ENCODE measurements at regions not wholly inside any gene's neighbourhood (a gene's known extent, or its start where the extent isn't known, plus 50 kb on each side); places are given as distances from the start of the nearest gene placed in this dataset.

DNA sequence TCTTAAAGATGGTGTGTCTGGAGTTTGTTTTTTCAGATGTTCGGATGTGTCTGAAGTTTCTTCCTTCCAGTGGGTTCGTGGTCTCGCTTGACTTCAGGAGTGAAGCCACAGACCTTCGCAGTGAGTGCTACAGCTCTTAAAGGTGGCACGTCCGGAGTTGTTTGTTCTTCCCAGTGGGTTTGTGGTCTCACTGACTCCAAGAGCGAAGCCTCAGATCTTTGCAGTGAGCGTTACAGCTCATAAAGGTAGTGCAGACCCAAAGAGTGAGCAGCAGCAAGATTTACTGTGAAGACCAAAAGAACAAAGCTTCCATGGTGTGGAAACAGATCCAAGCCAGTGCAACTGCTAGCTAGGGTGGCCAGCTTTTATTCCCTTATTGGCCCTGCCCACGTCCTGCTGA lies 1430.4 kb upstream of the B3GALT2 start:
- no peak for DNase-seq

DNA sequence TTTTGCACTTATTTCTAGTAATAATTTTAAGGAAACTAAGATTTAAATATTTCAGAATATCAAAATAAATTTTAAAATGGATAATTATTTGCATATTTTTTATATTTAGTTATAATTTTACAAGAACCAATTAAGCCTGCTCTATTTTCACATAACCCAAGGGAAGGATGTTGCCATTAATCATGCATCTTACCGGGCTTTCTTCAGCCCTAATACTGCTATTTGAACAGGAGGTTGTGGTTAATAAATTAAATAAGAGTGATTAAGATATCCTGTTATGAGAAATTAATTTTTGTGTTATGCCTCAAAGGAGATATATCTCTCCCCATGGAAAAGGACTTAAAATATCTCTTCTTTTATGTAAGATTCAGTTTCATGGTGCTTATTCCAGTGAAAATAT lies 1415.8 kb upstream of the B3GALT2 start:
- no peak for DNase-seq

DNA sequence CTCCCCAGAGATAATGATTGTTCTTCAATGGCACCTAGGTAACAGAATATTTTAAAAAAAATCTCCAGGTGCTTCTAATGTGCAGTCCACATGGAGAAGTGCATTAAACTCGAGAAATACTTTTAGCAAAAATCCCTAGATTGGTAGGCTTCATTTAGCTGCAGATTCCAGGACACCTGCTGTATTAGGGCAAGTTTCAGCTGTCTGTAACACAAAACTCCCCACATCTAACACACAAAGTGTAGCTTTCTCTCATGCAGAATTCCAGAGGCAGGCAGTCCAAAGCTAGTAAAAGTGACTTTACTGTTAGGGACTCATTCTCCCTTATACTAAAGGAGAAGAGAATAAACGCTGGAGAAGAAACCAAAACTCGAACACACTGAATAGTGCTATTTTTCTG lies 1414.3 kb upstream of the B3GALT2 start:
- DNase-seq = no peak

DNA sequence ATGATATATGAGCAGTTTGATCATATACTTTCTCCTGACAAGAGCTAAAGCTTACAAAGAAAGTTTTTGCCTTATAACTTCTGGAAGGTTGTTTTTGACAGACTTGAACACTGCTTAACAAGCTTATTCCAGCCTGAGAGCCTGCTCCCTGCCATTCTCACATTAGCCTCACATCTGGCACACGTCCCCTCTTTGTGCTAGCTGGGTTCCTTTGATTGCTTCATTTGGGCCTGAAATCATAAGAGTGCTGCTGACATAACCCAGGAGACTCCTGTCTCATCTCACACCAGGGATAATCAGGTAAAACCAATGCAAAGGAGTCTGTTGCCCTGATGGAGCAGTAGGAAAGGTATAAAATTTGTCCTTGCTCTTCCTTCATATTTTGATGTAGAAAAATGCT lies 1411.7 kb upstream of the B3GALT2 start:
- no peak for DNase-seq

DNA sequence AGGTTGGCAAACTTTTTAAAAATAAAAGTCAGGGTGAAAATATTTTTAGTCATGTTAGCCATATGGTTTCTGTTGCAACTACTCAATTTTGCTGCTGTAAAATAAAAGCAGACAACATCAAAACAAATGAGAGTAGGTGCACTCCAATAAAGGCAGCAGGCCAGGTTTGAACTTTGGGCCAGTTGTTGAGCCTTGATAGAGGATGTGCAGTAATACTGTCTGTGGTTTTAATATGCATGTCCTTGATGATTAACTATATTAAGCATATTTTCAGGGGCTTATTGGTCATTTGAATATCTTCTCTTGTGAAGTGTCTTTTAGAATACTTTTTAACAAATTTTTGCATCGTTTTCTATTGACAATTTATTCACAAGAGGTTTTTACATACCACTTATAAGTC lies 1399.9 kb upstream of the B3GALT2 start:
- DNase-seq = no peak

DNA sequence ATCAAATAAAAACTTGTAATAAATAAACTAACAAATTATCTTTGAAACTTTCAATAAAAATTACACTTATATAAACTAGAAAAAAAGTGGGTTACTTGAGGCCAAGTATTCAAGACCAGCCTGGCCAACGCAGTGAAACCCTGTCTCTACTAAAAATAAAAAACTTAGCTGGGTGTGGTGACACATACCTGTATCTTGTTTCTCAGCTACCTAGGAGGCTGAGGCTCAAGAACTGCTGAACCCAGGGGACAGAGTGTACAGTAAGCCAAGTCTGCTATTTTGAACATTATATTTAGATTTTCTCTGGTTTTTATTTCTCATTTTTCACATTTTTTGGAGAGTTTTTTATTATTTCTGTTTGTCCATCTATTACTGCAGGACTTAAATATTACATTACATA lies 1397.6 kb upstream of the B3GALT2 start:
- DNase-seq = no peak

DNA sequence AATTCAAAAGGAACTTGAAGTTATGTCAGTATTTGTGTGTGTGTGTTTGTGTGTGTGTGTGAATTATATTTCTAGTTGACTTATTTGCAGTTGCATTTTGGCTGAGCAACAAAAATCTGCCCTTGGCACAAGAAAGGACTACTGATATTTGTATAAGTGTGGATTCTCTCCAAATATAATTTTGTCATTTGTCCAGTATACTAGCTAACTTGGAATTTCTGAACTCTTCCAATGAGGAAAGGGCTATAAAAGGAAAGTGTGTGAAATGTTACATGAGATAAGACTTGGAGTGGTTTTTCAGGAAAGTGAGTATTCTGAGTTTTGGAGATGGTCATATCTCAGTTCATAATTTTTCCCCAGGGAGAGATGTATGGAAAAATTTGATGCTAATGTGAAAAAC lies 1384.1 kb upstream of the B3GALT2 start:
- no peak for DNase-seq

DNA sequence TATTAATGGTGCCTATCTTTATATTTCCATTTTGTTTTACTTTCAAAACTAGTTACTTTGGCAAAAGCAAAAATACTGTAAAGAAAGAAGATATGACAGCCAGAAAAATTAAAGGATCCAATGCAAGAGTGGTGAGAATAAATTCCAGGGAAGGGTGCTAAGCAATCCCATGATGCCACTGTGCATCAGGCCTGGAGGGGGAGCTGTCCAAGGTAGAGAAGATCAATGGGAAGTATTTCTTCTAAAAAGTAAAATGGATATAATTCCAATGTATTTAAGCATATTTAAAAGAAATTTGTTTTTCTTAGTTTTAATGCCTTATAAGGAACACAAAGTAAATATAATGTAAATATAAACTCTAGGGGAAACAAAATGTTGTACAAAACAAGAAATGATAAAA lies 1382.2 kb upstream of the B3GALT2 start:
- no peak for DNase-seq

DNA sequence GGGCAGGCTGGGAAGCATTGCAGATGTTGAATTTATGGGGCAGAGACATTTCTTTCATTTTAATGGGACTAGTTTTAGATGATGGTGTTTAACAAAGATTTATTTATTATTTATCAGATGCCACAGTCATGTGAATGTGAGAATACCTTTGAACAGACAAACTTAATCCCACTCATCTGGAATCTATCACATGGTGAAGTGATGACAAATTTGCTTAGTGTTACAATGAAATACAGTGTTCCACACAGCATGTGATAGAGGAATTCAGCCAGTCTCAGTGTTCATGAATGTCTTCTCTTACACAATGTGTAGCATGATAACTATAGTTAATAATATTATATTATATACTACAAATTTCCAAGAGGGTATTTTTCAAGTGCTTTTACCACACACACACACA lies 1361.7 kb upstream of the B3GALT2 start:
- DNase-seq = no peak

DNA sequence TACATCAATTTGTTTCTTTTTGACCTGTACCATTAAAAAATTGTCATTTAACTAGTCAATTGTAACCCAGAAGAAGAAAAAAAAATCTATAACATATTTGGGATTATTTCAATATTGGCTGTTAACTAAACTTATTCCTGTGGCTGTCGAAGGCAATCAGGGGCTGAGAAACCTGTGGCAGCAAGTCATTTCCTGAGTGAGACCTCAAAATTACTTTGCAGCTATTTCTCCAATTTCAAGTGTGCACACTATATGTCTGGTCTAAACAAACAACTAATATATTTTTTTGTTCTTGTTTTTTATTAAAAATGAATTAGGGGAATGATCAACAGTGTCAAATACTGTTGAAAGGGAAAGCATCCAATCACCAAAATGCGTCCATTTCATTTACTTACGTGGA lies 1357.6 kb upstream of the B3GALT2 start:
- no peak for DNase-seq

DNA sequence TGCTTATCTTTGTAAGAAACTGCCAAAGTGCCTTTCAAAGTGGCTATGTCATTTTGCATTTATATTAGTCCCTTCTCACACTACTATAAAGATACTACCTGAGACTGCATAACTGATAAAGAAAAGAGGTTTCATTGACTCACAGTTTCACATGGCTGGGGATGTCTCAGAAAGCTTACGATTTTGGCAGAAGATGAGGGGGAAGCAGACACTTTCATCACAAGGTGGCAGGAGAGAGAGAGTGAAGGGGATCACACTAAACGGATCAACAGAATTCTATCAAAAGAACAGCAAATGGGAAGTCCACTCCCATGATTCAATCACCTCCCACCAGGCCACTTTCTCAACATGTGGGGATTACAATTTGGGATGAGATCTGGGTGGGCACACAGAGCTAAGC lies 1352.0 kb upstream of the B3GALT2 start:
- DNase-seq = no peak

DNA sequence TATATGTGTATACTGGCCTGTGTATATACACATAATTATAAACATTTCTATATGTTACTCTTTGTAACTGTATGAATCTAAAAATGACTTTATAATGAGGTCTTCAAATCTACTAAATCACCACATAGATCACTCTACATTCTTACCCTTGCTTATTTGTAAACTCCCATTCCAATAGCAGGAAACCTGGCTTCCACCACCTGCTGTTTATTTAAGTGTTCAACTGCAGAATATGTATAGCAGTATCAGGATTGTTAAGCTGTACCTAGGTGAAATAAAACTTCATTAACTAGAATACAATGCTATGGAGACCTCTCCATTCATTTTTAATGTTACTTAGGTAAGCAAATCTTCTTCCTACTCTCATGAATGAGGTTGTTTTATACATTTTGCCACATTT lies 1351.1 kb upstream of the B3GALT2 start:
- no peak for DNase-seq

DNA sequence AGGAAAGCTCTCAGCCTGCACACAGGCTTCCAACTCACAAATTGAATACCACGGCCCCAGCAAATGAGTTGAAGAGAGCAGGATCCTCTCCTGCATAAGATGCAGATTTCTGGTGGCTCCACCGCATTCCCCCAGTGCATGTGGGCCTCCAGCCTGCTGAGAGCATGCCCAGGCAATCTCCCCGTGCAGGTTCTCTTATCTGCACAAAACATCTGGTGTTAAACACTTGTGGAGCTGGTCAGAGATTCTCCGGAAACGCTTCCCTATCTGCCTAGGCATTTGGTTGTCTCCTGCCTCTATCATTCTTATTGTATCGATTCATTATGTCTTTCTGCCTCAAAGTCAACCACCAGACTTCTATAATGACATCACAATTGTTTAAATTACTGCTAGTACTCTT lies 1349.0 kb upstream of the B3GALT2 start:
- no peak for DNase-seq

DNA sequence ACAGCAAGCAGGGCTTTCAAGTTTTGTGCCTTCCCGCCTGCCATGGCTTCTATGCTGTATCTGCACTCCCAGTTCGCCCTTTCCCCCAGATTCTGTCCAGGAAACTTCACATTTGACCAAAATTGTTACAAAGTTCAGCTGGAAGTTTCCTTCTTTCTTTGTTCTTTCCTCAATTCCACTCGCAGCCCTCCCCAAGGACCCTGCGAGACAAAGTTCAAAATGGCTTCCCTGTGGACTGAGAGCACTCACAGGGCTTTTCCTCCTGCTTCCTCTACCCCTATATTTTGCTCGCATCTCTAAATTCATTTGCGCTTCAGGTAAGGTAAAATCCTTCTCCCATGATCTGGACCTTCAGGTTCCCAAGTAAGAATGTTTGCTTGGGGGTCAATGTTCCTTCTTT lies 1348.4 kb upstream of the B3GALT2 start:
- no peak for DNase-seq

DNA sequence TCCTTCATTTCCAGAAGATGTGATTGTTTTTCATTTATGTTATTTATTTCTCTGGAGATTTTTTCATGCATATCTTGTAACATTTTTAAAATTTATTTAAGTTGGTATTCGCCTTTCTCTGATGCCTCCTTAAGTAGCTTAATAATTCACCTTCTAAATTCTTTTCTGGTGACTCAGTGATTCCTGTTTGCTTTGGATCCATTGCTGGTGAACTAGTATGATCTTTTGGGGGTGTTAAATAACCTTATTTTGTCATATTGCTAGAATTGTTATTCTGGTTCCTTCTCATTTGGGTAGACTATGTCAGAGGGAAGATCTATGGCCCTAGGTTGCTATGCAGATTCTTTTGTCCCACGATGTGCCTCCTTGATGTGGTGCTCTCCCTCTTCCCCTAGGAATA lies 1347.2 kb upstream of the B3GALT2 start:
- DNase-seq = no peak

DNA sequence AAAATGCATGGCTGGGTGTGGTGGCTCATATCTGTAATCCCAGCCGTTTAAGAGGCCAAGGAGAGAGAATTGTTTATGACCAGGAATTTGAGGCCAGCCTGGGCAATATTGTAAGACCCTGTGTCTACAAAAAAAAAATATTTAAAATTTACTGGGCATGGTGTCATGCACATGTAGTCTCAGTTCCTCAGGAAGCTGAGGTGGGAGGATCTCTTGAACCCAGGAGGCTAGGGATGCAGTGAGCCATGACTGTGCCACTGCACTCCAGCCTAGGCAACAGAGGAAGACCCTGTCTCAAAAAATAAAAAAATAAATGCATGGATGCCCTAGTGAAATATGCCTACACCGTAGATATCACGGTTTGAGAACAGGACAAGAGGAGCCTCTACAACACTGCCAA lies 1331.2 kb upstream of the B3GALT2 start:
- no peak for DNase-seq

DNA sequence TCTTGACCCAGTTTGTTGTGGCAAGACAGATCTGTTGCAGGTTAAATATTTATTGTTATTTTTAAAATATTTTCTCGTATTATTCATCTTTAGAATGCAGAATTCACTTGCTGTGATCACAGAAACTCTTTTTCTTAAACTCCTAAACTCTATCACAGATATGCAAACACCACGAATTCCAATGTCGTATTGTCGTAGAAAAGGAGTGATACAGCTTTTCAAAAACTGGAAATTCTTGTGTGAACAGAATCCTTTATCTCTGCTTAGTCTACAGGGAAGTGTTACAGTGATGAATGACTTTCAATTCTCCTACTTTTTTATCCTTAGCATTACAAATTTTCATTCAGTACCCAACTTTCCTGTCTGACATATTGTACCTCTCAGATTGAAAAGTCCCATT lies 1329.5 kb upstream of the B3GALT2 start:
- no peak for DNase-seq

DNA sequence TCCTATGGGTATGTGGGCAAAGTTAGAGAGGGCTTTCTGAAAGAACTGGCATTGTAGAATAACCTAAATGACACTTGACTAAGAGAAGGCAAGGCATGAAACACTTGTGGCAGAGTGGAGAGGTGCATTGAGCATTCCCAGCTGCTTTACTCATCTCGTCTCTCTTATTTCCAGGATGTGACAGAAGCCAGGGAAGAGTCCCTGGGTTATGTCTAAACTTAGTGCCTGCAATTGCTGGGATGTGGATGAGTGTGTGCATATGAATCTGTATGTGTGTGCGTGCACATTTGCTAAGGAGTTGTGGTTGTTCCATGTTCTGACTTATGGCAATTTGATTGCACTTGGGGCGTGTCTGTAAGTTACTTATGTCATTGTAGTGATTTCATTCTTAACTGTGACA lies 1326.5 kb upstream of the B3GALT2 start:
- DNase-seq = peak; percentile 21

DNA sequence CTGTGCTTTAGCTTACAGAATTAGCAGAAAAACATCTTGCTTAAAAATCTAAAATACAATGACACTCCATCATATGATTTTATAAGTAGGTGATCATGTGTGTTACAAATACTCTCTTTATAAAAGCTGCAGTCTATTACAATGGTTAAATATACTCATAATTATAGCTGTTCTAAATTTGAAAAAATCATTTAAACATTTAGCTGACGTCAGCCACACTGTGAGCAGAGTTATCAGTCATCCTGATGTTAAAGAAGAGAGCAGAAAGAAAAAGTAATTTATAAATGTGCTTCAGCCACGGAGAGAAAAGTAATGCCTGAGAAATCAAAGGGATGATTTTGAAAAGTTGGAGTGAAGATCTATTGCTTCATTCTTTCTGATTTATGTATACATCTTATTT lies 1325.9 kb upstream of the B3GALT2 start:
- DNase-seq = no peak

DNA sequence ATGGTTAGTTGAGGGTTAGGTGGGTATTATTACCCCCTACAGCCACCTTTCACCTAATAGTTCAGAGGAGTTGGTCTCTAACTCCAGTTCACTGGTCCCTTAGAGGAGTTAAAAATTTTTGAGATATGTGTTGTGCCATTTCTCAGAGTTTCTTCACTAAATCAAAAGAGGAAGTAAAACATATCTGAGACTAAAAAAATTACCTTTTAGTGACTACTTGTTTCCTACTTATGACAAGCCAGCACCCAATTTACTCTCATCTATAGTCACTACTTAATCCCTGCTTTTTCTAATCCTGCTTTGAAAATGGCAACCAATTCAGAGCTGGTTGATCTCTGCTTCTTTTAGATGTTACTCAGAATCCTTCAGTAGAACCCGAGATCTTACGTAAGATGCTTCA lies 1316.8 kb upstream of the B3GALT2 start:
- DNase-seq = no peak

DNA sequence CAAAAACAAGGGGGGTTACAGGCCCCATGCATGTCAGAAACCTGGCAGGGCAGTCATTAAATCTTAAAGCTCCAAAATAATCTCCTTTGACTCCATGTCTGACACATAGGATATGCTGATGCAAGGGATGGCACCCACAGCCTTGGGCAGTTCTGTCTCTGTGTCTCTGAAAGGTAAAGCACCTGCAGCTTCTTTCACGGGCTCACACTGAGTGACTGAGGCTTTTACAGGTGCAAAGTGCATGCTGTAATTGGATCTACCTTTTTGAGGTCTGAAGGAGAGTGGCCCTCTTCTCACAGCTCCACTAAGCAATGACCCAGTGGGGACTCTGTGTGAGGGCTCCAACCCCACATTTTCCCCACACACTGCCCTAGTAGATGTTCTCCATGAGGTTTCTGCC lies 1309.0 kb upstream of the B3GALT2 start:
- DNase-seq = no peak

DNA sequence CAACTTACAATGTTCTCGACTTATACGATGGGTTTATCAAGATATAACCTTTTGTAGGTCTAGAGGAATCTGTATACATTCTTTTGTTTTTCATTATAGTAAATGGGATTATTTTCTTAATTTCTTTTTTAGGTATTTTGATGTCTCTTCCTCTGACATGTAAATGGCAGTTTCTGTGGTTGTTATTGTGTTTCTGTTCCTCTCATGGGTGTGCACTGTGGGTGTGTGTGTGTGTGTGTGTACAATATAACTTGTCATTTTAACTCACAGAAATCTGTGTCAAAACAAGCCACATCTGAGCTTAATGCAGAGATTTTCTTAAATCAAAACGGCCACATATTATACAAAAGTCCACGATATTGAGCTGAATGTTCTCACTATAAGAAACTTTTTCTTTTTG lies 1300.8 kb upstream of the B3GALT2 start:
- no peak for DNase-seq

DNA sequence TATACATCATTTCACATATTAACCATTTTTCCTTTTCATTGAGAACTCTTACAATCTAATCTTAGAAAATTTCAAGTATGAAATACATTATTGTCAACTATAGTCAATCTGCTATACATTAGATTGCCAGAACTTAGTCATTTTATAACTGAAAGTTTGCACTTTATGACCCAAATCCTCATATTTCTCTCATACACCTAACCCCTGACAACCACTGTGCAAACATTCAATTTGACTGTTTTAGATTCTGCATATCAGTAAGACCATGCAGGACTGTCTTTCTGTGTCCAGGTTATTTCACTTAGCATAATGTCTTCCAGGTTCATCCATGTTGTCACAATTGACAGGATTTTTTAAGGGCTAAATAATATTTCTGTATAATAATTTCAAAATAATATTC lies 1299.0 kb upstream of the B3GALT2 start:
- no peak for DNase-seq

DNA sequence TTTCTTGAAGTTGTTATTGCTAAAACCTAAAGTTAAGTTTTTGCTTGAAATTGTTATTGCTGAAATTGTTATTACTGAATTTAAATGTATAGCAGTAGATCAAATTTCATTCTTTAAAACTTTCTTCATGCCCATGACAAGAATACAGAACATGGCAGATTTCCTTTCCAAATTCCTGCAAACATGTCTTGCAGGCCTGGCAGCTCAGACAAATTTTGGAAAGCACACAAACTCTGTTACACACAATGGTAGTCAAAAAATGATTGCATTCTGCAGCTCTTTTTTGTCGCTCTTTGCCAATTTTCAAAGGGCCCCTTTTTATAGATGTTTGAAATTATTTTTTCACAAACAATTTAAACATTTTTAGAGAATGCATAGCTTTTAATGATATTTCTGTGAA lies 1292.3 kb upstream of the B3GALT2 start:
- DNase-seq = no peak

DNA sequence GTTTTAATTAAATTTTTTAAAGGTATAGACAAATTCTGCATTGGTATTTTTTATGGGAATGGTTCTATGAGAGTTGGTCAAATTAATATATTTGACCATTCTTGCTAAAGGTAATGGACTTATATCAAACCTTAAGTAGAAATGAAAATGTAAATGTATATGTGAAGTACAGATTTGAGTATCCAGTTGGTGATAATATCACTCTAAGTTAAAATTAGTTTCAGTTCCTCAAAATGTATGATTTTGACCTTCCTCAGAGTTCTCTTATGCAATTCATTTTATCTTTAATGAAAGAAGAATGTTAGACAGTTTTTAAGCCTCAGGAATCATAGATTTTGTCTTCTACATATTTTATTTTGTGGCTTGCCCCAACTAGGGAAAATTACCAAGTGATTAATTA lies 1291.5 kb upstream of the B3GALT2 start:
- DNase-seq = no peak

DNA sequence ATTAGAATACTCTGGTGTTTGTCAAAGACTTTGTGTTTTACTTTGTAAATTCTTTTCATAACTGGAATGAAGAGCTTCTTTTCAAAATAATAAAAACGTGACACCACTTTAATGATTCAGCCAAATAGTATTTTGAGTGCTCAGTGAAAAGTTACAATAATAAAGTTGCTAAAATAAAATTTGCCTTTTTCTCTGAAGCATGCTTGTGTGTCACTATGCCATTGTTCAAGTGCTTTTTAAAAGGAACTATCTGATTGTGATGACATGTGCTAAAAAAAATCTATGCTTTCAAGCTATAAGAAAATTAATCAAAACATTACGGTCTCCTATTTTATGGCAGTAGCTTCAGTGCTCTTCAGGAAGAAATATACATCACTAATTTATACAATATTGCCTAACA lies 1290.5 kb upstream of the B3GALT2 start:
- DNase-seq = no peak

DNA sequence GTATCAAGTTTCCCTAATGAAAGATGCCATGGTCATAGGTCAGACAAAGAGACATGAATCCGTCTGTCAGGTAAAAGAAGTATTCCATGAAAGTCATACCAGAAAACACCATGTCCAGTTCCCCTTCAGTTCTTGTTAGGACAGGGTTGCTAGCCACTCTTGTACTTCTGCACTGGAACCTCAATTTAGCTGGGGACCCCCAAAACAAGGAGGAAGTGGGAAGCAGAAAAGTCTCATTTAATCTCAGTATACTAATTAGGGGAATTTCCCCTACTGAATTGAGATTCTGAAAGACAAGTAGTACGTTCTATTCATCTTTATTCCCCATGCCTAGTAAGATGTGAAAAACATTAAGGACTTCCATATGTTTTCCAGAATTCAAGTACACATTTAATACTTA lies 1289.9 kb upstream of the B3GALT2 start:
- DNase-seq = no peak
